GM18520 (cell line): ENCODE measurements at regions not wholly inside any gene's neighbourhood (a gene's known extent, or its start where the extent isn't known, plus 50 kb on each side); places are given as distances from the start of the nearest gene placed in this dataset.

Source experiments
- ATAC-seq: cut with Tn5 transposase; IDR thresholded peaks from one replicate; pipeline ENCODE4 v1.9.1; 2021; ENCODE audit not compliant: unreplicated experiment

DNA sequence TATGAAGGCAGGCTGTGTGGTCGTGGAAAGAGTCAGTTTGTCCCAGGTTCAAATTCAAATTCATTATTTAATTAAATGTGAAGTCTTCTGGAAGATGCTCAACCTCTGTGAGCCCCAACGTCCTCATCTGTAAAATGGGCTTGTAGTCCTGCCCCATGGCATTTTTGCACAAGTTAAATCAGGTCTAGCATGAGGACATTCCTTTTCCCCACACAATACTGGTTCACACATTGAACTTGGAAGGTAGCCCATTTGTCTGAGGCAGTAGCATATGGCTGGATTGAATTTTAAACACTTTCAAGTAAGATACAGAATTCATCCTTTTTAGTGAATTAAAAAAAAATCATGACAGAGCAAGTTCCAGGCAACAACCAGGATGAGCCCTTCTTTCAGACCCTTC is 665.4 kb upstream of the HS6ST1 start:
- no peak for ATAC-seq

DNA sequence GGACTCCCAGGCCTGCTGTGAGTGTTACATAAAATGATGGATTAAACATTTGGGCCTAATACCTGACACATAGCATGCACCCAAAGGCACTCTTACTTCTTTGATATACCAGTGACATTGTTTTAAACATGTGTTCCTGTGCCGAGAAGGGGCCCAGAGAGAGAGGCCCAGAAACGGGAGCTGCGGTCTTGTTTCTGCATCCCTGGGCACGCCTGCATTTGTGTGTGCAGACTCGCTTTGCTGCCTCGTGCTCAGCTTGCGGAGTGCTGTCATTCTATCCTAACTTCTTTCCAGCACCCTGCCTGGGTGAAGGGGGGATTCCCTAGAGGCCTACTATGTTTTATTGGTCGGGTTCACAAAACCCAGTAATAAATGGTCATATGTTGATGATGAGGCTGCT is 666.2 kb upstream of the HS6ST1 start:
- no peak for ATAC-seq

DNA sequence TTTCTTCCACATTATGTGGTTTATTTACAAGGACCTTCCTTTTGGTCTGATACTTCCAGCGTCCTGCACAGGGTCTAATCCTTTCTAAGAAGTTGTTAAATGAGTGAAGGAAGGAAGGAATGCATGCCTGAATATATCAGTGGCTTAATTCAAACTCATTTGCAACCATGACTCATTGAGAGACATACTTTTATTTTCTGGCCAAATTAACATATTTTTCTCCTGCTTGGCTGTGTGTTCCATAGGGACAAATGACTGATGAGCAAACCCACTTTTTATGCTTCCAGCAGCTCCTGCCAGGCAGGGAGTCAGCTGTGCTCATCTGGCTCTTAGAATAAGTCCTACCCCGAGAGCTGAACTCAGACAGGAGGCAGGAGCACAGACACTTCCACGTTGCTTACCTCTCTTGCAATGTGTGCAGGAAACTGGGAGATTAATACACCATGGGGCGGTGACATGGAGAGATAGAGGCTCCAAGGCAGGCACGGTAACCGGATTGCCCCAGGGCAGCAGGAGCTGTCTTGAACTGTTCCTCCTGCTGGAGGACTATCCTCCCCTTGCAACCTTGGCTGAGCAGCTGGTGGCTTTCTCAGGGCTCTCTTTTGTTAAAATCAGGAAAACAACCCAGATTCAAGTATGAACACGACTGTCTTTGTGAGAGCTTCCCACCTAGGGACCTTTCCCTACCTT is 667.5 kb upstream of the HS6ST1 start:
- ATAC-seq = no peak

DNA sequence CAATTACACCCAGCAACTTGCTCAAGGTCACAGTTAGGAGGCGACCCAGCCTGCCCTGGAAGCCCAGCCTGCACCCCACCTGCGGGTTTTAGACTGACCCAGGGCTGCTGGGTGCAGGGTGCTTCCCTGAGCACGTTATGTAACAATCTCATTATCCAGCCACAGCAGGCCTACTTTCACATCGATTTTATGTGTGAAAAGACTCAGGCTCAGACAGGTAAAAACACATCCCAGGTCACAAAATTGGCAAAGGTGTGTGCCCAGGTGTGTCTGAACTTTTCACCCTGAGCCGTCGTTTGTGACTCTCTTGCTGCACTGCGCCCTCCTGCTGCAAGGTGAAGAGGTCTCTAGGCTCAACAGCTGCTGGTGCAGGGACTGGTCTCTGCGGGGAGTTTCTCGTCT is 668.2 kb upstream of the HS6ST1 start:
- no peak for ATAC-seq

DNA sequence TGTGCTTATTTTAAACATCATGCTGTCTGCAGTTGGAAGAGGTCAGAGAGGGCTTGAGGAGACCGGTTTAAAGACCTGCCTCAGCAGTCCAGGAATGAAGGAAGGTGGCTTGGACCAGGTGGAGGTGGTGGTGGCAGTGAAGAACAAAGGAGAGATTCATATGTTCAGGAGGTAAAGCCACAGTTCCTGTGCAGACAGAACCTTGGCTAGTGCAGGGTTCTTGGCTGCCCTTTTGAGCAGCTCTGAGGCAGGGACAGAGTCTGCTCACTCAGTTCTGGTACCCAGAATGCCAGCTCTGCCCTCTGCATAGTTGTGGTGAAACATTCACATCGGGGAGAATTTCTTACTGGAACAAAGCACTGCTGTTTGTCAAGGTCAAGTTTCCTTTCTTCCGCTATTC is 669.7 kb upstream of the HS6ST1 start:
- ATAC-seq = no peak

DNA sequence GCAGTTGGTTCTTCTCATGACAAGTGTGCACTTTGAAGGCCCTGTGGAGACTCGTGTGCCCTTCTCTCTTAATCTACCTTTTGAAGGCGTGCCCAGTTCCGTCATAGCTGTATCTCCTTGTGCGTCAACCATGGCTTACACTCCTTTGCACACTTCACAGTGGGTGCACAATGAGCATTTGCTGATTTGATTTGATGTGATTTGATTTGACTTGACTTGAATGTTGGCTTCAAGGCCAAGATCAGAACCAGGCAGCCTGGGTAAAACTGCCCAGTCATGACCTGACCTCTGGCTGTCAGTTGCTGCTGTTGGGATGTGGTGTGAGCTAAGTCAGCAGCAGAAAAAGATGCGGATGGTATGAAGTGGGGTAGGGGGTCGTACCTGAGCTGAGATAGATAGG is 670.3 kb upstream of the HS6ST1 start:
- no peak for ATAC-seq

DNA sequence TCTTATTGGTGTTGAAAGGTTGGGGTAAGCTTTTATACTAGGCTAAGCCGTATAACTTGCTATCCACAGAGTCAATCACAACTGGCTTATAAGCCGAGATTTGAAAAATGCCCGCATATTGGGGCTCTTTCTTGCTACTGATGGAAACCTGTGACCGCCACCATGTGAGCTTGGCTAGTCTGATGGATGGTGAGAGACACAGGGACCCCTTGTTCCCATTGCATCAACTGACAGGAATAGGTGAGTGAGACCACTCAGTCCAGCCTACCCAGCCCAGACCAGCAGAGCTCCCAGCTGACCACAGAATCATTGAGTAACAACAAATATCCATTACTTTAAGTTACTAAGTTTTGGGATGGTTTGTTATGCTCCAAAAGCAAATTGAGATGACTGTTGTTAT is 676.4 kb upstream of the HS6ST1 start:
- ATAC-seq = no peak

DNA sequence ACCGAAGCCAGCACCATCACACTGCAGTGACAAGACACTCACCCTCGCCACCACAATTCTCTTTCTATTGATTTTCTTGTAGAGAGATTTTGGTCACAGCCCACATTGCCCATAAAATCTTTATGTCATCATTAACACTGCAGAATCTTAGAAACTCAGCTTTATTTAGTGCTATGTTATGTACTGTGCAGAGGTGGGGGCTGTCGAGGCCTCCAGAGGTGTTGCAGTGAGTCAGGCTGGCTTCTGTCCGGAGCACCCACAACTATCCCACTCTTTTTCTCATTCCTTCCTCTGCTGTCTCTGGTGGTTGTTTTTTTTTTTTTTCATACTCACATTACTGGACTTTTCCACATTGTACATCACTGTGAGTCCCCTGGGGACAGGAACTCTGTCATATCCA is 677.4 kb upstream of the HS6ST1 start:
- ATAC-seq = no peak

DNA sequence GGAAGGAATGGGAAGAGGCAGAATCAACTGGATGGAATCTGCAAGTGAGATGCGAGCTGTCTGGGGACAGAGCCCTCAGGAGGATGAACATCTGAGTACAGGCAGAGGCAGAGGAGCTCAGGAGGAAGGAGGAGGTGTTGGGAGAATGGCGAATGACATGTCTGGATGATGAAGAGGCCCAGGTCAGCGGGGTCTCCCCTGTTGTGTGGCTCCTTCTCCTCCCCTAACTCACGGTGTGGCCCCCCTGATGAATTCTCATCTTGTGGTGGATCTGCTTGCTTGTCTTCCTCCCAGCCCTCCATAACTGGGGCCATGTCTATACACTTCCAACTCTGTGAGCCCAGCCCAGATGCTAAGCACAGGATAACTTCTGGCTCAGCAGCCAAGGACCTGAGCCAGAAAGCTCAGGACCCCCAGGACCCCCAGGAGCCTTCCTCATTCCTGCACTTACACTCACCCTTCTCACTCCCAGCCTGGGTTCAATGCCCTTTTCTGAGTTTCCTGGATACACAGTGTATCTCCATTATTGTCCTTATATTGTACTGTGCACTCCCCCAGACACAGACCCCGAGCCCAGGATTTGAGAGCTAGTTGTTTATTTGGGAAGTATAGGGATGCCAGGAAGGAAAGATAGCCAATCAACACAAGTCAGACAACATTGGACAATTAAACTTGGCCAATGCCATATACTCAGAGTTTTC is 678.6 kb upstream of the HS6ST1 start:
- ATAC-seq = no peak

DNA sequence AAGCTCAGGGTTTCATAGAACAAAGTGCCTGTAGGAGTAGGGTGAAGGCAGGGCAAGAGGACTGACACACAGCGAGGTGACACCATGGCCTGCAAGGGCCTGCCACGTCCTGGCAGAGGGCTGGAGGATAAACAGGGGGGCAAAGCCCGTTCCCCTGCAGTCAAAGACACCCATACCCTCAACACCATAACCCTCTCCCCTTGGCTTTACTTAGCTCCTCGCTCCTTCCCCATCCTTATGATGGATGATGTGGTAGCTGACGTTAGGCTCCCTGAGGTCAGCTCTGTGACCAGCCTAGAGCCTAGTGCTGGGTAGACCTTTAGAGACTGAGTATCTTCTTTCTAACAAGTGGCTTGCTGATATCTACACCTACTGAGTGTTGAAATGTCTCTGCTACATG is 683.3 kb upstream of the HS6ST1 start:
- no peak for ATAC-seq

DNA sequence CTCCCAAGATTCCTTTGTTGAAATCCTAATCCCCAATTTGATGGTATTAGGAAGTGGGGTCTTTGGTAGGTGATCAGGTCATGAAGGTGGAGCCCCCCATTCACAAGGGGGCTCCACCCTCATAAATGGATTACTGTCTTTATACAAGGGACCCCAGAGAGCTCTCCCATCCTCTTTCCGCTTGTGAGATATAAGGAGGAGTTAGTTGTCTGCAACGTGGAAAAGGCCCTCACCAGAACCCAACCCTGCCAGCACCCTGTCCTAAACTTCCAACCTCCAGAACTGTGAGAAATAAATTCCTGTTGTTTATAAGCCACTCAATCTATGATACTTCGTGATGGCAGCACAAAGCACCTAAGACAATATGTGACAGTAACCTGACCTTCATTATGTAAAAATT is 684.1 kb upstream of the HS6ST1 start:
- no peak for ATAC-seq

DNA sequence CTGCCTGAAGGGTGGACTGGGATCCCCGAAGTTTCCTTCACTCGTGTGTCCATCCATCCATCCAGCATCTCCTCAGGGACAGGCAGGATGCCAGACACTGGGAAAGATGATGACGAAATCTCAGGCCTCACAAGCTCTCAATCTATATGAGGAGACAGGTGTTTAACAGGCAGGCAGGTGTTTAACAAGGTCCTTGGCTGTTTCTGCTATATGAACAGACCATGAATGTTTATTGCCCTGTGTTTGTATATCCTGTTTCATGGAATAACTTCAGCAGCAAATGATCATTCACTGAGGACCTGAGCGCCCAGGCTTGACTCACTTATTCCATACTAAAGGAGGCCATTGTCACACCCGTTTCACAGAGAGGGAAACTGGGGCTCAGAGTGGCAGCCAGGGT is 685.8 kb upstream of the HS6ST1 start:
- no peak for ATAC-seq

DNA sequence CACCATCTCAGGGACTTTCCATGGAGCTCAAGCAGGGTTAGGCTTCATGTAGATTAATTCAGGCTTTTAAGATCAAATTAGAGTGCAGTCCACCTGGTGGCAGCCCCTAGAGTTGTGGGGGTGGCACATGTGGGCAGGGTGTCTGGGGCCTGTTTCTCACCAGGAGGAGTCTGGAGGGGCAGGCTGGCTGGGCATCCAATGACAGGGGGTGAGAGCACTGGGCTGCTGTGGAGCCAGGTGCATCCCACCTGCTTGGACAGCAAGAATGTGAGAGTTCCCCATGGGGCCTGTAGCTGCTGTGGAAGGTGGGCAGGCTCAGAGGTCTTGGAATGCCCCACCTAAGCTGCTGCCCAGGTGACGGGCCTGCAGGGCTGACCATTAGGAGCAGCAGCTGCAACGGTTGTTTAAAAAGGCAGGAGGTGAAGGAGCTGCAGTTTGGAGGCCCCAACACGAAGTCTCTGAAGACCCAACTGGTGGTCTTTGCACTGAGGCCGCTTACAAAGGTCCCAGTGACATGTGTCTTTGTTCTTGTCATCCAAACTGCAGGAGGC is 686.3 kb upstream of the HS6ST1 start:
- no peak for ATAC-seq

DNA sequence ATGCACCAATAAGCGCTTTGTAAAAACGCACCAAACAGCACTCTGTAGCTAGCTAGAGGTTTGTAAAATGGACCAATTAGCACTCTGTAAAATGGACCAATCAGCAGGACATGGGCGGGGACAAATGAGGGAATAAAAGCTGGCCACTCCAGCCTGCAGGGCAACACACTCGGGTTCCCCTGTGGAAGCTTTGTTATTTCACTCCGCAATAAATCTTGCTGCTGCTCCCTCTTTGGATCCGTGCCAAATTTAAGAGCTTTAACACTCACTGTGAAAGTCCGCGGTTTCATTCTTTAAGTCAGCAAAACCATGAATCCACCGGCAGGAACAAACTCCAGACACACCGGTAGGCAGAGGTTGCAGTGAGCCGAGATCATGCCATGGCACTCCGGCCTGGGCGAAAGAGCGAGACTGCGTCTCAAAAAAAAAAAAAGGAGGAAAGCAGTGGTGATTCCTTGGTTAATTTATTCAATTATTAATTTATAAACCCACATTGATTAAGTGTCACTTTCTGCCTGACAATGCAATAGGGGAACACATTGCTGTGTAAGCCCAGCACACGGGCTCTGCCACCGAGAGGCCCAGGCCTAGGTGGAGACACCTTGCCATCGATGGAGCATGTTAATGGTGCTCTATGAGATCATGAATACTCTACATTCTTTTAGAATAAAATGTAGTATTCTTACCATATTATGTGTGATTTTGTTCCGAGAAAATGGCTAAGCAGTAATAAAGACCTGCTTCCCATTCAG is 687.6 kb upstream of the HS6ST1 start:
- ATAC-seq = no peak

DNA sequence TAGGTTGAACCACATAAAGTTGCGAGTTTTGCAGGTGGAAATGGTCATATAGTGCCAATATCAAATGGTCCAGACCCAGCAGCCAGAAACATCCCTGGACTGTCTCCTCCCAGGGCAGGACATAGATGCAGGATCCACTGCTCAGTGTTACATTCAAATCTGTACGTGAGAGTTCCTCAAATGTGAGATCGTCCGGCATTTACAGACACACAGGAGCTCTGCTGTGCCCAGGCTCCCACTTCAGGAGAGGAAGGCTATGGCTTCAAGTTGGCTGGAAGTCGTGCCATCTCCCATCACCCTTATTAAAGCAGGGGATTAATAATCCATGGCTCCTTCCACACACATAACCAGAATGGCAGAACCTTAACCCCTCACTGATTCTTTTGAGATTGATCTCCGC is 688.2 kb upstream of the HS6ST1 start:
- ATAC-seq = no peak

DNA sequence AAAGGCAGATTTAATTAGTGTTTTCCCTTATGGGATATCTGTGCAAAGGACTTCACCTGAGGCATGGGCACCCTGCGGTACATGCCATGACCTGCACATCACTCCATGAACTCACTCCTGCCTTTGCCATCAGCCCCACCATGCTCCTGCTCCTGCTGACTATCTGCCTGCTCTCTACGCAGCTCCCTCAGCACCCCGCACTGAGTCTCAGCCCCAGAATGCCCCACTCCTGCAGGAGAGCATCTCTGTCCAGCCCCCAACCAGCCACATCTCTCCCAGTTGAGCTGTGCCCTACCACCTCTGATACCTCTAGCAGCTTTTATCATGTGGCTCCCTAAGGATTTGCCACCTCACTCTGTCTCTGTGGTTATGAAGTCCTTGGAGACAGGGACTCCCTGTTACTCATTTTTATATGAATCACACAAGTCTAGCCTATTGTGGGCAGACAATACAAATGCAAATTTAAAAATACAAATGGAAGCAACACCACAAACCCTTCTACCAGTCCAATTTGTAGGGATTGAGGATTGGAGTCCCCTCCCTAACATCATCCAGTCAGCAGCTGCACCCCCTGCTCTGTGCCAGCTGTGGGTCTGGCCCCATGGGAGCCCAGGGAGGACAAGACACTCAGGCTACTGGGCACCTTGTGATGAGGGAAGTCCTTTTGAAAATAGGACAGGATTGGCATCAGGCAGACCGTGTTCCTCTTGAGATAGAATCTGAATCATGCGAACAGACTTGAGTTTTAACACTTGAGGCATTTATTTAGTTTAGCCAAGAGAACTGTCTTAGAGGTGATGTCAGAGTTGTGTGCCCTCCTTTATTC is 689.6 kb upstream of the HS6ST1 start:
- no peak for ATAC-seq

DNA sequence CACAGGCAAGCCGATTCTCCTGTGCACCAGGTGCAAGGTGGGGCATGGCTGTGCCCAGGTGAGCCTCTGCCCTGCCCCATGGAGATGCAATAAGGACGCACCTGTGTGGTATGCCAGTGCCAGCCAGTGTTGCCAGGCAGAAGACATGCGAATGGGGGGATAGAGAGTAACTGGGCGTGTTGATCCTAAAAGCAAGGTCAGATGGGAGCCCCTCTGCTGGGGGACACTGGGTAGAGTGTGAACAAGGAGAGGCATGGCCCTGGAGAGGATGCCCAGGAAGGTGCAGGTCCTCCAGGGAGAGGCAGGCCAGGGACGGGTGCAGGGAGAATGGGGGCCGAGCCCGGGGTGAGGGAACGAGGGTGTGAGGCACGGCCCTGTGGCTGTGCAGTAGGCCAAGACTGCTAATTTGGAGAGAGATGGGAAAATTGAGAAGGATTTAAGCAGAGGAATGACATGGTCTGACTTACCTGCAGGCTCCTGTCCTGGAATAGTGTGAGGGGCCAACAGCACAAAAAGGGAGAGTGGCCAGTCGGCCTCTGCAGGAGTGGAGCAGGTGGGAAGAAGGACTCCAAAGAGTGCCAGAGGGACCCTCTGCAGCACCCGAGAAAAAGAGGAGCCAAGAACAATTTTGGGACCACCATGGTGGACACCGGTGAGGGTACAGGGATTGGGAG is 690.4 kb upstream of the HS6ST1 start:
- no peak for ATAC-seq

DNA sequence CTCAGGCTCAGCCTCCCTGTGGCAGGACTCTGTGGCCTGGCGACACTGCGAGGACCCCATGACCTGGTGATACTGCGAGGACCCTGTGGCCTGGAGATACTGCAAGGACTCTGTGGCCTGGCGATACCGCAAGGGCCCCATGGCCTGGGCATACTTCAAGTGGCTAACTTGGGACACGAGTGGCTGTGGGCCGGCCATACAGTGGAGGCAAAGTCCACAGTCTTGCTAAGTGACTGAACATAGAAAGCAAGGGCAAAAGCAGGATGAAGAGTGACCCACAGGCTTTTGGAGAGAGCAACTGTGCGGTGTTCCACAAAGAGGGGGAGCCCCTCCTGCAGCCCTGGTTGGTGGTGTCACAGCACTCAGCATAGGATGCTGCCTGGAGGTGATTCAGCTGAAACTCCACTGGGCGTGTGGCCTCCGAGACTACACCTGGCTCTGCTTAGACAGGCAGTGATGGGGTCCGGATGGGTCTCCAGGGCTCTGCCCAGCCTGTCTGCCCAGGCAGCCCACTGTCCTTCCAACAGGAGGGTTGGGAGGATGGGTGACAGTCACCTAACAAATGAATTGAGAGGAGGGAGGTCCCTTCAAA is 691.0 kb upstream of the HS6ST1 start:
- ATAC-seq = no peak

DNA sequence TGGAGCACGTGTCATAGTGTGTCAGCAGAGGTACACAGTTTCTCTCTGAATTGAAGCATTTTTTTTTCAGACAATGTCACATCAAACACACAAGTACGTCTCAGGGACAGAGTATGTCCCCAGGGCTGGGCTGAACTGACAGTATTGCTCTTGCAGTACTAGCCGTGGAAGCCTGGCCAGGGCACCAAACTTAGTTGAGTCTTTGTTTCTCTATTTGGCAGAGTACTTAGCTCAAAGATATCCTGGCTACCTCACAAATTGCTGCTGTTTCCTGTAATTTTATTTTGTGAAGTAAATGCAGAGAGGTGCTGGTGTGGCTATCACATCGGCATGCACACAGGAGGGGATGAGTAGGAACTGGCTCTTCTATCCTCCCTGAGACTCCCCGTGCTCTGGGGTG is 691.6 kb upstream of the HS6ST1 start:
- ATAC-seq = no peak

DNA sequence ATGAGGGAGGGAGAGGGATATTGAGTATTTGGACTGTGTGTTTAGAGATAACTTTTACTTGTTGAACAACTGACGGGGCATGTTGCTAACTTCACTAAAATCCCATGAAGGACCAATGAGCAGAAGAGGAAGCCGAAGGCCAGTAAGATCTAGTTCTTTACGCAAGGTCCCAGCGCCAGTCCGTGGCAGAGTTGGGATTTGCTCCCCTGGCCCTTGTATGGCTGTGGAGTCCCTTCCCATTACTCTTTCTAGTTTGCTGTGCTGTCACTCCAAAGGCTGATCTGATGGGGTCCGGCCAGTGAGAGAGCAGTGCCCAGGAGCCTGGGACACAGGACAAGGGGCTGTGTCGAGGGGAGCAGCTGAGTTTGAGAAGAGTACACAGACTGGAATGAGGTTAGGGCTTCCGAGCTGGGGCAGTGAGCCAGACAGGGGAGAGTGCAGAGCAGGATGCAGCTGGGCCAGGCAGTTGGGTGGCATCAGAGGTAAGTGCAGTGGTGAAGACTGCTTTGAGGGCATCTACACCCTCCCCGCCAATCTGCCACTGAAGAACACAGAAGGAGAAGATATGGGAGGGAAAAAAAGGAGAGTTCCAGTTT is 692.9 kb upstream of the HS6ST1 start:
- no peak for ATAC-seq
